Mesodermal cell (in vitro differentiated cells): ENCODE measurements at regions not wholly inside any gene's neighbourhood (a gene's known extent, or its start where the extent isn't known, plus 50 kb on each side); places are given as distances from the start of the nearest gene placed in this dataset.
"Not testable (repeated sequence)": the region's sequence is repeated elsewhere in the genome, so short reads cannot be mapped to it uniquely, and the experiment has no call there.

Experiments
- H3K27ac ChIP-seq: 2 replicates; pipeline ENCODE4 v1.7.0; 2013; ENCODE audit warnings: mild to moderate bottlenecking, low read depth, low read length, moderate library complexity; ENCODE audit not compliant: severe bottlenecking
- H3K36me3 ChIP-seq: 2 replicates; pipeline ENCODE4 v1.7.1; 2013; ENCODE audit warnings: mild to moderate bottlenecking, low read length, moderate library complexity; ENCODE audit not compliant: control insufficient read depth, insufficient read depth
- H3K4me1 ChIP-seq: one replicate; pipeline ENCODE4 v1.7.1; 2013; ENCODE audit warnings: mild to moderate bottlenecking, low read length; ENCODE audit not compliant: insufficient read depth, control insufficient read depth, poor library complexity, severe bottlenecking
- H3K4me3 ChIP-seq: 2 replicates; pipeline ENCODE4 v1.7.0; 2013; ENCODE audit warnings: low read length, control low read depth, mild to moderate bottlenecking; ENCODE audit not compliant: insufficient read depth, poor library complexity, severe bottlenecking; ENCODE audit errors: extremely low read depth
- H3K9me3 ChIP-seq: 2 replicates; pipeline ENCODE4 v1.7.1; 2013; ENCODE audit warnings: mild to moderate bottlenecking, low read length, moderate library complexity; ENCODE audit not compliant: control insufficient read depth
- whole genome bisulfite sequencing, 2 experiments: methylation state at CpG; one replicate each; pipeline ENCODE4 v1.1.5; 2013; ENCODE audit warnings: missing lambda C conversion rate in 2 of 2; ENCODE audit not compliant: insufficient coverage in 2 of 2; 5-methylcytosine and 5-hydroxymethylcytosine counted together

DNA sequence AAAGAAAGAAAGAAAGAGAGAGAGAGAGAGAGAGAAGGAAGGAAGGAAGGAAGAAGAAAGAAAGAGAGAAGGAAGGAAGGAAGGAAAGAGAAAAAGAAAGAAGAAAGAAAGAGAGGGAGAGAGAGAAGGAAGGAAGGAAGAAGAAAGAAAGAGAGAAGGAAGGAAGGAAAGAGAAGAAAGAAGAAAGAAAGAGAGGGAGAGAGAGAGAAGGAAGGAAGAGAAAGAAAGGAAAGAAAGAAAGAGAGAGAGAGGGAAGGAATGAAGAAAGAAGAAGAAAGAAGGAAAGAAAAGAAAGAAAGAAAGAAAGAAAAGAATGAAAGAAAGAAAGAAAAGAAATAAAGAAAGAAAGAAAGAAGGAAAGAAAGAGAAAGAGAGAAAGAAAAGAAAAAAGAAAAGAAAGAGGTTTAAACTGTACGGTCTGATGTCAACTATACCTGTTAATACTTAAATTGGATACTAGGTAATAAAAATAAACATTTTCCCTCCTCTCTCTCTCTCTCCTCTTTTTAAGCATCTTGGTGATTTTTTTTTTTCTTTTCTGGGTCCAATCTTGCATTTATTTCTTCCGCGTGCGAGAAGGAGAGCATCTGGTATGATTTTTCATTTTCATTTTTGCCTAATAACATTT is 93.8 kb downstream of the CRLF2 start:
- no peak overlapping the region for H3K4me3 ChIP-seq
- no peak overlapping the region for H3K27ac ChIP-seq
- H3K4me1 ChIP-seq: no peaks in the 10 kb centered on the region
- WGBS, 2 experiments: 94 to 100% methylated on average over 3 of the region's 4 CpGs
- no peaks in the 10 kb centered on the region for H3K9me3 ChIP-seq
- H3K36me3 ChIP-seq: no peaks in the 10 kb centered on the region

DNA sequence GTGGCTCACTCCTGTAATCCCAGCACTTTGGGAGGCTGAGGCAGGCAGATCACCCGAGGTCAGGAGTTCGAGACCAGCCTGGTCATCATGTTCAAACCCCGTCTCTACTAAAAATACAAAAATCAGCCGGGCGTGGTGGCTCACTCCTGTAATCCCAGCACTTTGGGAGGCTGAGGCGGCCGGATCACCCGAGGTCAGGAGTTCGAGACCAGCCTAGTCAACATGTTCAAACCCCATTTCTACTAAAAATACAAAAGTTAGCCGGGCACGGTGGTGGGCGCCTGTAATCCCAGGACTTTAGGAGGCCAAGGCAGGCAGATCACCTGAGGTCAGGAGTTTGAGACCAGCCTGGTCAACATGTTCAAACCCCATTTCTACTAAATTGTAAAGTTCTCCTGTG is 97.0 kb downstream of the CRLF2 start:
- H3K4me3 ChIP-seq, H3K4me1 ChIP-seq: not testable (repeated sequence)
- WGBS, 2 experiments: 83 to 92% methylated on average over 9 to 12 of the region's 12 CpGs

DNA sequence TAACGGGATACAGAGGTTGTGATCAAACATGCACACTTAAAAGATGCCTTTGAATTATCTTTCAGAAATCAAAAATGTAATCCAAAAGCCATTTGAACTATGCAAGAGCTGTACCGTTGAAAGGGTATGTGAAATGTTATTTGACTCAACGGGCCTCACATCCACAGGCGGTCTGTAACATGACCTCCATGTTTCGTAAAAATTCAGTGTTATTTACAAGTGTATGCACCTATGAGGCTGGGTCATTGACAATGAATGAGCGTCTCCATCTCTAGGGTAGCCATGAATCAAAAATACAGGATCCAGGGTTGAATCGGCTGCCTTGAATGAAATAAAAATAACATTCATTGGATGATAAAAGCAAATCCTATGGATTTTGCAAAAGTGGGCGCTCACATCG is 100.1 kb downstream of the CRLF2 start:
- H3K27ac ChIP-seq: no peak overlapping the region
- H3K9me3 ChIP-seq: no peaks in the 10 kb centered on the region
- H3K36me3 ChIP-seq: no peaks in the 10 kb centered on the region
- 32 to 61% methylated on average over 4 to 8 of the region's 9 CpGs for WGBS, 2 experiments
- no peak overlapping the region for H3K4me3 ChIP-seq
- peaks cover 3% of the 10 kb centered on the region for H3K4me1 ChIP-seq

More for the DNA sequence above, 97.0 kb downstream of the CRLF2 start:
- H3K9me3 ChIP-seq, H3K27ac ChIP-seq, H3K36me3 ChIP-seq: not testable (repeated sequence)

DNA sequence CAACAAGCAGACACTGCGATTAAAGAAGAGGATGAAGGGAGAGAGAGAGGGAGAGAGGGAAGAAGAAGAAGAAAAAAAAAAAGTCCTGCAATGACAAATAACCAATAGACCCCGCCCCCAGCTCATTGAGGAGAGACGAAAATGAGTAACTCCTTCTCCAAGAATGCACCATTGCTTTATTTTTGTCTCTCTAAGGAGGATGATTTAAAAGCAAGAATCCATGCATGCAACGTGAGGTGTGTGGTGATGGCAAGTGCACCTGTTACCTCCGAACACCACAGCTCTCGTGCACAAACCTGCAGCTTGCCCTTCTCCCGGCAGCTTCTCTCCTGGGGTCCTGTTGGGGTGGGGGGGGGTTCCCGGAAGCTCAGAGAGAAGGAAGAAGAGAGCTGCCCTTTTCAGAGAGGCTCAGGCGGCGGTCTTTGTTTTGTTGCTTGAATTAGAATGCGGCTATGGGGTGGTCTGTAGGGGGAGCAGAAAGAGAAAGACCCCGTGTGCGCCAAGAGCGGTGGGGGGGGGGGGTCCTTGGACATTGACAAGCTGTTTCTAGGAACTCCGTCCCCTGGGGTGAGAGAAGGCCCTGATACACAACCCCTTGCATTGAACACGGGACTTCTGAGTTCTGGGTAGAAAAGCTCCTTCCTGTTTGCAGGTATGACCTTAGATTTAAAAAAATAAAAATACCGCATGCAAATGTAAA is 100.7 kb downstream of the CRLF2 start:
- H3K4me1 ChIP-seq: peaks cover 3% of the 10 kb centered on the region
- H3K36me3 ChIP-seq: no peaks in the 10 kb centered on the region
- no peaks in the 10 kb centered on the region for H3K9me3 ChIP-seq
- H3K27ac ChIP-seq: no peak overlapping the region
- no peak overlapping the region for H3K4me3 ChIP-seq
- 3 to 11% methylated on average over 5 to 6 of the region's 17 CpGs for WGBS, 2 experiments

DNA sequence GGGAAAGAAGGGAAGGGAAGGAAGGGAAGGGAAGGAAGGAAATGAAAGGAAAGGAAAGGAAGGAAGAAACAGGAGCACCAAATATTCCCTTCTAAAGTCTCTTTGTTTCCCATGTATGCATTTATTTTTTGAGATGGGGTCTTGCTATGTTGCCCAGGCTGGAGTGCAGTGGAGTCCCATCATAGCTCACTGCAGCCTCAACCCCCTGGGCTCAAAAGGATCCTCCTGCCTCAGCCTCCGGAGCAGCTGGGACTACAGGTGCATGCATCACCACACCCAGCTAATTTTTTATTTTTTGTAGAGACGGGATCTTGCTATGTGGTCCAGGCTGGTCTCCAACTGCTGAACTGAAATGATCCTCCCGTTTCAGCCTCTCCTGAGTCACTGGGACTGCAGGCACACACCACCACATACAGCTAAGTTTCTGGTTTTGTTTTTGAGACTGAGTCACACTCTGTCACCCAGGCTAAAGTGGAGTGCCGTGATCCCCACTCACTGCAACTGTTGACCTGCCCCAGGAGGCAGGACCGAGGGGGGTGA is 102.8 kb downstream of the CRLF2 start:
- WGBS, 2 experiments: 78 to 96% methylated on average over 1 to 3 of the region's 5 CpGs
- Histone ChIP-seq H3K9me3 (no peaks in the 10 kb centered on the region), H3K36me3 (no peaks in the 10 kb centered on the region), H3K27ac (no peak overlapping the region), H3K4me3 (no peak overlapping the region), H3K4me1 (peaks cover 3% of the 10 kb centered on the region)

DNA sequence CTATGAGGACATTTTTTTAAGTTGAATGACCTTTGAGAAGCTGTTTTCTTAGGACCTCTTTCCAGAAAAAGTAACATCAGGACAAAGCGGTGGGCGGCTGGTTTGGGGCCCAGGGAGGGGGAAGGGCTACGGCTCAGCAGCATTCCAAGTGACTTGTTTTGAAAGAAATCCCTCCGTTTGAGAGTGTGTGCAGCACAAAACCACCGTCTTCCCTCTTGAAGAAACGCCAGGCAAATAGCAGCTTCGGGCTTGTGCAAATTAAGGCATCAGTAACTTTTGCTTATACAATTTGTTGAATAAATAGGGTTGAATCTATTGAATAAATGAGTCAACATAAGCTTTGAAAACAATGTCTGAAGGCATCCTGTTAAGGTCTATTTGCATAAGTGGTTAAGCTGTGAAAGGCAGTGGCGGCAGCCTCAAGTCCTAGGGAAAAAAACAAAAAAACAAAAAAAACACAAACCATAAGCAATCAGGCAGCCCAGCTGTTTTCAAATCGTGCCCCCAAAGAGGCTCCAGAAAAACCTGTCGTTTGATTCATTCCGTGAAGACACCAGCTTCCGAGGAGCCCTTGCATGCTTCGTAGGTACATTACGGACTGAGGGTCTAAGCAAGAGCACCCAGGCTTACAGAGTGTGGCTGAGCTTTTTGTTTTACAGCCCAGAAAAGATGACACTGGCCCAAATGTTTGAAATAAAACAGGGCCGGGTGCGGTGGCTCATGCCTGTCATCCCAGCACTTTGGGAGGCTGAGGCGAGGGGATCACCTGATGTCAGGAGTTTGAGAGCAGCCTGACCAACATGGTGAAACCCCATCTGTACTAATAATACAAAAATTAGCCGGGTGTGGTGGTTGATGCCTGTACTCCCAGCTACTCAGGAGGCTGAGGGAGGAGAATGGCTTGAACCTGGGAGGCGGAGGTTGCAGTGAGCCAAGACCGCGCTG is 103.7 kb downstream of the CRLF2 start:
- H3K36me3 ChIP-seq: no peaks in the 10 kb centered on the region
- no peaks in the 10 kb centered on the region for H3K9me3 ChIP-seq
- H3K4me1 ChIP-seq: peaks cover 3% of the 10 kb centered on the region
- no peak overlapping the region for H3K27ac ChIP-seq
- H3K4me3 ChIP-seq: no peak overlapping the region
- WGBS, 2 experiments: 19 to 33% methylated on average over 17 to 18 of the region's 21 CpGs

DNA sequence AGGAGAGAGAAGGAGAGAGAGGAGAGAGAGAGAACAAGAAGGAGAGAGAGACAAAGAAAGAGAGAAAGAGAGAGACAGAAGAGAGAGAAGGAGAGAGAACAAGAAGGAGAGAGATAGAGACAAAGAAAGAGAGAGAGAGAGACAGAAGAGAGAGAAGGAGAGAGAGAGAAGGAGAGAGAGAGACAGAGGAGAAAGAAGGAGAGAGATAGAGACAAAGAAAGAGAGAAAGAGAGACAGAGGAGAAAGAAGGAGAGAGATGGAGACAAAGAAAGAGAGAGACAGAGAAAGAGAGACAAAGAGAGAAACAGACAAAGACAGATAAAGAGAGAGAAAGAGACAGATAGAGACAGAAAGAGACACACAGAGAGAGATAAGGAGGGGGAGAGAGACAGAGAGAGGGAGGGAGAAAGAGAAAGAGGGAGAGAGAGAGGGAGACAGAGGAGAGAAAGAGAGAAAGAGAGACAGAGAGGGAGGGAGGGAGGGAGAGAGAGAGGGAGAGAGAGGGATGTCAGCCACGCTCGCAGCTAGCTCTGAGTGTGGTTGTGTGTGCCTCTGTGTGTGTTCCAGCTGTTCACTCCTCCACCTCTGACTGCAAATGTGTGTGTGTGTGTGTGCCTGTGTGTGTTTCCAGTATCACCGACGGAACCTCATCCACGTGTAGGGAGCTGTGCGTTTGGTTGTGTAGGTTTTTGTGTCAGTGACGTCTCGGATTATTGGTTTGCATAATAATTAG is 105.8 kb downstream of the CRLF2 start:
- Histone ChIP-seq H3K36me3 (no peaks in the 10 kb centered on the region), H3K27ac (no peak overlapping the region), H3K4me1 (peaks cover under 1% of the 10 kb centered on the region), H3K9me3 (no peaks in the 10 kb centered on the region), H3K4me3 (no peak overlapping the region)
- WGBS, 2 experiments: 30 to 39% methylated on average over 7 of the region's 8 CpGs

DNA sequence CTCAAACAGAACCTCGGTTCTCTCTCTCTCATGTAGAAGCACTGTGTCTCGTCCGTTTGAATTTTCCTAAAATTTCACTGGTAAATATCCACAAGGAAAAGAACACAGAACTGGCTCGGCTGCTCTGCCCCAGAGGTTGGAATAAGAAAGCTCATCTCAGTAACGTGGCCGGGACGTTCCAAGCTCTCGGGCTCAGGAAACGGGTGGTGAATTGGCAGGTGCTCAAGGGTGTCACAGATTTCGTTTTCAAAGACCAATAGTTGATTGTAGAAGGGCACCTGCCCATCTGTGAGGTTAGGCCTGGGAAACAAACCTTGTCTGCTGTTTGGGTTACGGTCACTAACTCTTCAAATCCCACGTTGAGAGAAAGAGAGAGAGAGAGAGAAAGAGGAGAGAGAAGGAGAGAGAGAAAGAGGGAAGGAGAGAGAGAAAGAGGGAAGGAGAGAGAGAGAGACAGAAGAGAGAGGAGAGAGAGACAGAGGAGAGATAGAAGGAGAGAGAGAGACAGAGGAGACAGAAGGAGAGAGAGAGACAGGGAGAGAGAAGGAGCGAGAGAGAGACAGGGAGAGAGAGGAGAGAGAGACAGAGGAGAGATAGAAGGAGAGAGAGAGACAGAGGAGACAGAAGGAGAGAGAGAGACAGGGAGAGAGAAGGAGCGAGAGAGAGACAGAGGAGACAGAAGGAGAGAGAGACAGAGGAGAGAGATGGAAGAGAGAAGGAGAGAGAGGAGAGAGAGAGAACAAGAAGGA is 106.6 kb downstream of the CRLF2 start:
- Histone ChIP-seq H3K9me3 (no peaks in the 10 kb centered on the region), H3K4me3 (no peak overlapping the region), H3K27ac (no peak overlapping the region), H3K36me3 (no peaks in the 10 kb centered on the region), H3K4me1 (no peaks in the 10 kb centered on the region)
- WGBS, 2 experiments: 65 to 68% methylated on average over 14 of the region's 14 CpGs

DNA sequence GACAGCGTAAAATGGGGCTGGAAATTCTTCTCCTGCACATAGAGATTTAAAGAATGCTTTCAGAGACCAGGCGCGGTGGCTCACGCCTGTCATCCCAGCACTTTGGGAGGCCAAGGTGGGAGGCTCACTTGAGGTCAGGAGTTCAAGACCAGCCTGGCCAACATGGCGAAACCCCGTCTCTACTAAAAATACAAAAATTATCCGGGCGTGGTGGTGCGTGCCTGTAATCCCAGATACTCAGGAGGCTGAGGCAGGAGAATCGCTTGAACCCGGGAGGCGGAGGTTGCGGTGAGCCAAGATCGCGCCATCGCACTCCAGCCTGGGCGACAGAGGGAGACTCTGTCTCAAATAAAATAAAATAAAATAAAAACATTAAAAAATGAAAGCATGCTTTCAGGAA is 107.4 kb downstream of the CRLF2 start:
- not testable (repeated sequence) for H3K27ac ChIP-seq, H3K36me3 ChIP-seq, H3K9me3 ChIP-seq, H3K4me1 ChIP-seq, H3K4me3 ChIP-seq
- WGBS, 2 experiments: 95 to 96% methylated on average over 11 of the region's 17 CpGs
